GM10248 (cell line): ENCODE measurements at regions not wholly inside any gene's neighbourhood (a gene's known extent, or its start where the extent isn't known, plus 50 kb on each side); places are given as distances from the start of the nearest gene placed in this dataset.

Source experiments
- CTCF ChIA-PET: fragments of 300-600 bp; sonication (Branson Sonifier 250); formaldehyde crosslinking; extraction: SDS; loops from one replicate; lab custom pipeline; 2021; ENCODE audit warnings: antibody characterized with exemption; lab: Yijun Ruan, JAX
- POLR2A ChIA-PET: fragments of 350-650 bp; sonication (Branson Sonifier 250); formaldehyde crosslinking; extraction: SDS; loops from one replicate; lab custom pipeline; 2020; ENCODE audit warnings: antibody characterized with exemption; lab: Yijun Ruan, JAX
- DNase-seq: peaks from one replicate; pipeline ENCODE4 v3.0.0; 2012; ENCODE audit errors: extremely low spot score
- TF ChIP-seq, protein P1 (sequence below): IDR thresholded peaks from 2 replicates; pipeline ENCODE4 v1.5.1; 2012; ENCODE audit warnings: mild to moderate bottlenecking, low read depth; ENCODE audit errors: extremely low read depth, missing control alignments, control extremely low read depth

DNA sequence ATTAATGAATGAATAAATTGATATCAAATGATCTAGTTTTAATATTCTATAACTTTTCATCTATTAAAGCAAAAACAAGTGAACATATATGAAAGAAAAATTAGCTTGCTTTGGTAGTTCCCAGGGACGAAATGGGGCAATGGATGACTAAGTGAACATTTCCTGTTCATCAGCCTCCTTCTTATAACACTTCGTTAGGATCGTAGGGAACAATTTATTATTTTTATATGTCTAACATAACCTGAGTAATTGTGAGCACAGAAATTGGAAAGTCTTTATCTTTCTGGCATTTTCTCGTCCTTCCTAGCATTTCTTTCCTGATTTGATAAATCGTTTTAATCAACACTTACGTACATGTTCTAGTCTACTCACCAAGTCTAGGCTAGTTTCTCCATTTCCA, 59.1 kb upstream of the PPP1R3C start:
- ChIA-PET CTCF (interaction anchor here (0.9 to 2.1 kb wide), 2 partner anchors 17 to 32 kb away, joined by 3 to 7 read pairs; no protein-coding TSS in a partner anchor), POLR2A (no interaction called here)
- TF ChIP-seq, protein P1, sequence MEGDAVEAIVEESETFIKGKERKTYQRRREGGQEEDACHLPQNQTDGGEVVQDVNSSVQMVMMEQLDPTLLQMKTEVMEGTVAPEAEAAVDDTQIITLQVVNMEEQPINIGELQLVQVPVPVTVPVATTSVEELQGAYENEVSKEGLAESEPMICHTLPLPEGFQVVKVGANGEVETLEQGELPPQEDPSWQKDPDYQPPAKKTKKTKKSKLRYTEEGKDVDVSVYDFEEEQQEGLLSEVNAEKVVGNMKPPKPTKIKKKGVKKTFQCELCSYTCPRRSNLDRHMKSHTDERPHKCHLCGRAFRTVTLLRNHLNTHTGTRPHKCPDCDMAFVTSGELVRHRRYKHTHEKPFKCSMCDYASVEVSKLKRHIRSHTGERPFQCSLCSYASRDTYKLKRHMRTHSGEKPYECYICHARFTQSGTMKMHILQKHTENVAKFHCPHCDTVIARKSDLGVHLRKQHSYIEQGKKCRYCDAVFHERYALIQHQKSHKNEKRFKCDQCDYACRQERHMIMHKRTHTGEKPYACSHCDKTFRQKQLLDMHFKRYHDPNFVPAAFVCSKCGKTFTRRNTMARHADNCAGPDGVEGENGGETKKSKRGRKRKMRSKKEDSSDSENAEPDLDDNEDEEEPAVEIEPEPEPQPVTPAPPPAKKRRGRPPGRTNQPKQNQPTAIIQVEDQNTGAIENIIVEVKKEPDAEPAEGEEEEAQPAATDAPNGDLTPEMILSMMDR = no peak
- no peak for DNase-seq

DNA sequence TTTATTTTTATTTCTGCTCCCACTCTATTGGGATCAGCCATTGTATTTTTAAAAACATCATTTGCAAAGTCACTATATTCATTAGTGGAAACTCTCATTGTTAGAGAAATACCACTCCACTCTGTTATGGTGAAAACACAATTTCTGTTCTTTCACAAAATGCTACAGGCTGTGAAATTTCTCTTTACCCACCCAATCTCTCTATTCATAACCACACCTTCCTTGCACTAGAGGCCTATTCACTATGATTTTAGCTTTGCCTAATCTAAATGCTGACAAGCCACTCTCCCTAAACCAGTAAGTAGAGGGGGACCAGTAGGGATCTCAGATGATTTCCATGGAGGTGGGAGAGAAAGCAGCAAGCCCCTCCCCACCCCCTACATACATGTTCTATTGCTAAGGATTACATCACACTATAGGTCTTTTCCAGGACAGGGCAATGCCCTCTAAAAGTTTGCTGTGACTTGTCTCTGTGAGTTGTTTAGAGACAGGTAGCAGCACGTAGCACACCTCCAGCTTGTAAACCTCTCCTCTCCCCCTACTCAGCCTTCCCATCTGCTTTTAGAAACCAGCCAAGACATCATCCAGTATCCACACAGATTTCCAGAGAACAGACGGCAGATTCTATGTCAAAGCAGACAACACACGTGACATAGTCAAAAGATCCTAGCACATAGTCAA, 58.3 kb upstream of the PPP1R3C start:
- DNase-seq = no peak
- TF ChIP-seq, protein P1 = no peak
- ChIA-PET POLR2A (no interaction called here), CTCF (interaction anchor here (0.9 kb wide), 1 partner anchor 33 kb away, joined by 3 read pairs; no protein-coding TSS in a partner anchor)

DNA sequence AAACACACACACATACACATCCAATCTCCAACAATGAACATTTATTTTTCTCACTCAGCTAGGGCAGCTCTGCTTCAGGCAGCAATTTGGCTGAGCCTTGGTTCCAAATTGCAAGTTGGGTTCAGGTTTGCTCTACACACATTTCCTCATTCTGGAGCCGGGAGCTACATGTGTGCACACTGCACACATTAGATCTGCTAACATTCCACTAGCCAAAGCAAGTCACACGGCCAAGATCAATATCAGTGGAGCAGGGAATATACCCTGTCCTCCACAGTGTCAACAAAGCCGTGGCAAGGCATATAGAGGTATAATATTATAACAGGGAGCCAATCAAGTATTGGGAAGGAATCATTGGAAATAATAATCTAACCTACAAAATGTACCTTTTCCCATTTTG, 57.5 kb upstream of the PPP1R3C start:
- no peak for DNase-seq
- CTCF ChIA-PET = no interaction called here
- TF ChIP-seq, protein P1 = no peak
- POLR2A ChIA-PET = no interaction called here

DNA sequence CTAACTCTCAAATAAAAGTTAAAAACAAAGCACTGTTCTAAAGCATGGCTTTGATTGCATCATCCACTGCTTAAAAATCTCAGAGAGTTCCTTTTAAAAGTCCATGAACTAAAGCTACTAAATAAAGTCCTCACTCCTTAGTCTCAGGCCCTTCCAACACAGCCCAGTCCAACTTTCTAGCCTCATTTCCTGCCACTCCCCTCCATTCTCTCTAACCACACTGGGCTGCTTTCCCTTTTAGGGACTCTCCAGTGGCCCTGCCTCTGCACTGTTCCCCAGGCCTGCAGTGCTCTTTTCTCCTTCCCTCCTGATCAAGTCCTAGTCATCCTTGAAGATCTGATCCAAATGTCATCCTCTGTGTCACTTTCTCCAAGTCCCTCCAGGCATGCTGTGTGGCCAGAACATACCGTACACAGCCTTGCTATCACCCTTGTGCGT, 56.9 kb upstream of the PPP1R3C start:
- TF ChIP-seq, protein P1 = no peak
- ChIA-PET POLR2A (no interaction called here), CTCF (no interaction called here)
- DNase-seq = no peak

DNA sequence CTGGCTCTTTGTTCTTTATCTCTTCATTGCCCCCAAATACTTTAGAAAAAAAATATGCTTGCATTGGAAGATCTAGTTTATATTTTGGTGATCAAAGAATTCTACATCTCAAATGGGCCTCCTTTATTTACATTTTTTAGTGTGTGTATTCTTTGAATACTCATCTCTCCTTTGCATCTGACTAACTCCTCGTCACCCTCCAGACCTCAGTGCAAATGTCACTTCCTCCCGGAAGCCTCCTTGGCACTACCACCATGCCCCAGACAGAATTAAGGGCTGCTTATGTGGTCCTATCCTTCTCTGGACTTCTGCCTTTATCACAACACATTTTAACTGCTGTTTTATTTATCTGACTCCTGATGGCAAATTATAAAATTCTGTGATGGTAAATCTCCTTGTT, 52.0 kb upstream of the PPP1R3C start:
- ChIA-PET CTCF (no interaction called here), POLR2A (no interaction called here)
- TF ChIP-seq, protein P1 = no peak
- DNase-seq = no peak

DNA sequence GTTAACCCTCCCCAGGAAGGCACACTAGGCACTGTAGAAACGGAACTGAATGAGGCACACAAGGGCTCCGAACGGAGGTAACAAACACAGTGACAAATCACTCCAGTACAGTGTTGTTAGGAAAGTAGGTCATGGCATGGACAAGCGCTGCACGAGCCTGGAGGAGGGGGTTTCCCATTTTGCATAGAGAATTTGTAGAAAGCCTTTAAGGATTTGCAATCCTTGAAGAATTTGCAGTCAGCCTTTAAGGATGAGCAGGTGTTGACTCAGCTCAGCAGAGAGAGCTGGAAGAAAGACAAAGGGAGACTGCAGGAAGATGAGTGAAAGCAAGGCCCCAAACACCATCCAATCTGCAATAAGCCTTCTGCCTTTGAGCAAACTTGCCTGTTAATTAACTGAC, 51.1 kb upstream of the PPP1R3C start:
- ChIA-PET CTCF (interaction anchor here (0.6 kb wide), 1 partner anchor 9 kb away, joined by 4 read pairs; no protein-coding TSS in a partner anchor), POLR2A (no interaction called here)
- no peak for DNase-seq
- TF ChIP-seq, protein P1 = no peak
